ENCODE measurements at regions not wholly inside any gene's neighbourhood (a gene's known extent, or its start where the extent isn't known, plus 50 kb on each side); places are given as distances from the start of the nearest gene placed in this dataset.
"Not testable (repeated sequence)": the region's sequence is repeated elsewhere in the genome, so short reads cannot be mapped to it uniquely, and the experiment has no call there.

GRCh38 chr10:53441843-53442242 lies 669.3 kb upstream of the MBL2 start:
- no peak overlapping the region for H3K4me3 Mint-ChIP-seq (ENCODE audit: low read depth)
- peaks cover 3% of the 10 kb centered on the region for H3K4me1 Mint-ChIP-seq (ENCODE audit: low read depth)

GRCh38 chr10:53440601-53441000 lies 668.0 kb upstream of the MBL2 start:
- no peaks in the 10 kb centered on the region for H3K27me3 Mint-ChIP-seq
- no peaks in the 10 kb centered on the region for H3K36me3 Mint-ChIP-seq (ENCODE audit: insufficient read depth)
- no peak for DNase-seq (ENCODE audit: low spot score, unreplicated experiment)
- H3K4me3 Mint-ChIP-seq (ENCODE audit: low read depth): no peak overlapping the region
- no peak overlapping the region for H3K27ac Mint-ChIP-seq
- peaks cover 3% of the 10 kb centered on the region for H3K4me1 Mint-ChIP-seq (ENCODE audit: low read depth)
- no peak for TF ChIP-seq CTCF (IDR thresholded peaks at IDR 0.05; ENCODE audit: unreplicated experiment)
- H3K9me3 Mint-ChIP-seq (ENCODE audit: low read depth): no peaks in the 10 kb centered on the region

More at GRCh38 chr10:53441843-53442242, 669.3 kb upstream of the MBL2 start:
- DNase-seq (ENCODE audit: low spot score, unreplicated experiment): no peak
- no peak overlapping the region for H3K27ac Mint-ChIP-seq
- no peaks in the 10 kb centered on the region for H3K9me3 Mint-ChIP-seq (ENCODE audit: low read depth)
- H3K36me3 Mint-ChIP-seq (ENCODE audit: insufficient read depth): no peaks in the 10 kb centered on the region
- no peaks in the 10 kb centered on the region for H3K27me3 Mint-ChIP-seq
- no peak for TF ChIP-seq CTCF (IDR thresholded peaks at IDR 0.05; ENCODE audit: unreplicated experiment)

GRCh38 chr10:53439075-53439474 lies 666.5 kb upstream of the MBL2 start:
- peak overlapping the region; percentile 58 for H3K27ac Mint-ChIP-seq
- not testable (repeated sequence) for H3K4me1 Mint-ChIP-seq (ENCODE audit: low read depth); H3K27me3 Mint-ChIP-seq; H3K36me3 Mint-ChIP-seq (ENCODE audit: insufficient read depth); H3K9me3 Mint-ChIP-seq (ENCODE audit: low read depth); DNase-seq (ENCODE audit: low spot score, unreplicated experiment); H3K4me3 Mint-ChIP-seq (ENCODE audit: low read depth)

DNA sequence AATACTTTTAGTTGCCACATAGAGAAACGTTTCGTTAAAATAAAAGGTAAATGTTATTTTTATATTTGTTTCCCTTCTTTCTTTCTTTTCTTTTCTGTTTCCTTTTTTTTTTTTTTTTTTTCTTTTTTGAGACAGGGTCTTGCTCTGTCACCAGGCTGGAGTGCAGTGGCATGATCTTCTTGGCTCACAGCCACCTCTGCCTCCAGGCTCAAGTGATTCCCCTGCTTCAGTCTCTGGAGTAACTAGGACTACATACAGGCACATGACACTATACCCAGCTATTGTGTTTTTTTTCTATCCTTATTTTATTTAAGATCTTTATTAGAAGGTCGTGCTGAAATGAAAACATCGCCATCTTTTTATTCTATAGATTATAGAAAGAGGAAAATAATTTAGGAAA lies 661.8 kb upstream of the MBL2 start:
- no peak for DNase-seq (ENCODE audit: low spot score, unreplicated experiment)
- Mint-ChIP-seq H3K27ac (no peak overlapping the region), H3K4me3 (ENCODE audit: low read depth) (no peak overlapping the region)

DNA sequence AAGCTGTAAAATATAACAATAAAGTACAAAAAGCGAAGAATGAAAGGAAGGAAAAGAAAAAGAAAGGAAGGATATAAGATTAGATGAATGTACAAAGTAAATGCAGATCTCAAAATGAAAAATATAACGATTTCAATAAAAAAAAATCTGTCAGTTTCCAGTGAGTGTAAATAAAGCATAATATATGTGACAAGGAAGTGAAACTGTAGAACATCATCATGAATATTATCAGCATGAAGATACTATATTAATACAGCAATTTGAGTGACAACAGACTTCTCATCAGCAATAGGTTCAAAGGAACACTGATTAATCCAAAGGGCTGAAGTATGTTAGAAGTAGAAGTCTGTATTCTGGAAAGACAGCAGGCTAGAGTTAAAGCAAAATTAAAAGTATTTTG lies 659.5 kb upstream of the MBL2 start:
- no peaks in the 10 kb centered on the region for H3K36me3 Mint-ChIP-seq (ENCODE audit: insufficient read depth)
- no peak for TF ChIP-seq CTCF (IDR thresholded peaks at IDR 0.05; ENCODE audit: unreplicated experiment)
- no peaks in the 10 kb centered on the region for H3K27me3 Mint-ChIP-seq
- no peak for DNase-seq (ENCODE audit: low spot score, unreplicated experiment)
- no peak overlapping the region for H3K27ac Mint-ChIP-seq
- H3K9me3 Mint-ChIP-seq (ENCODE audit: low read depth): no peaks in the 10 kb centered on the region
- H3K4me1 Mint-ChIP-seq (ENCODE audit: low read depth): no peaks in the 10 kb centered on the region
- H3K4me3 Mint-ChIP-seq (ENCODE audit: low read depth): no peak overlapping the region

More for the DNA sequence above, 661.8 kb upstream of the MBL2 start:
- TF ChIP-seq CTCF (IDR thresholded peaks at IDR 0.05; ENCODE audit: unreplicated experiment): no peak
- Mint-ChIP-seq H3K4me1 (ENCODE audit: low read depth) (peaks cover 3% of the 10 kb centered on the region), H3K27me3 (no peaks in the 10 kb centered on the region), H3K9me3 (ENCODE audit: low read depth) (no peaks in the 10 kb centered on the region), H3K36me3 (ENCODE audit: insufficient read depth) (no peaks in the 10 kb centered on the region)

DNA sequence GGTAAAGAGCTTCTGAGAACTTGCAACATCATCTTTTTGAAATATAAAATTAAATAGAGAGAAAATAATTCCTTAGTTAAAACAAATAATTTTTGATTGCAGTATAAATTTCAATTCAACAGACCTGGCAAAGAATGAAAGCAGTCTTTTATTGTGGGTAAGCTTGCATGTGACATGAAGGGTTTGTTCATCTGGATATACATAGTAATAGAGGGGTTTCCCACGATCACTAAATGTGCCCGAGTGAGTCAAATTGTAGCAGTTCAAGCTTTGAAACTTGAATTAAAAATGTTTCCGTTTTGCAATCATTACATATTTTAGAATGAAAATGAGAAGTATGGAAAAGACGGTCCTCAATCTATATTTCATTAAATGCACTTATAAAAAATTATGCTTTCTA lies 658.4 kb upstream of the MBL2 start:
- no peaks in the 10 kb centered on the region for H3K27me3 Mint-ChIP-seq

More for the DNA sequence above, 658.4 kb upstream of the MBL2 start:
- no peak for TF ChIP-seq CTCF (IDR thresholded peaks at IDR 0.05; ENCODE audit: unreplicated experiment)
- no peak for DNase-seq (ENCODE audit: low spot score, unreplicated experiment)
- Mint-ChIP-seq H3K36me3 (ENCODE audit: insufficient read depth) (no peaks in the 10 kb centered on the region), H3K27ac (no peak overlapping the region), H3K9me3 (ENCODE audit: low read depth) (no peaks in the 10 kb centered on the region), H3K4me1 (ENCODE audit: low read depth) (no peaks in the 10 kb centered on the region), H3K4me3 (ENCODE audit: low read depth) (no peak overlapping the region)

Data from progenitor cell of endocrine pancreas (in vitro differentiated cells).